GM03348 (cell line): ENCODE measurements at regions not wholly inside any gene's neighbourhood (a gene's known extent, or its start where the extent isn't known, plus 50 kb on each side); places are given as distances from the start of the nearest gene placed in this dataset.
A peak's percentile ranks its signal among the peaks of the same experiment; 100 is the strongest.

ENCODE experiments used
- DNase-seq: peaks from one replicate; pipeline ENCODE4 v3.0.0; 2012; ENCODE audit warnings: low spot score

DNA sequence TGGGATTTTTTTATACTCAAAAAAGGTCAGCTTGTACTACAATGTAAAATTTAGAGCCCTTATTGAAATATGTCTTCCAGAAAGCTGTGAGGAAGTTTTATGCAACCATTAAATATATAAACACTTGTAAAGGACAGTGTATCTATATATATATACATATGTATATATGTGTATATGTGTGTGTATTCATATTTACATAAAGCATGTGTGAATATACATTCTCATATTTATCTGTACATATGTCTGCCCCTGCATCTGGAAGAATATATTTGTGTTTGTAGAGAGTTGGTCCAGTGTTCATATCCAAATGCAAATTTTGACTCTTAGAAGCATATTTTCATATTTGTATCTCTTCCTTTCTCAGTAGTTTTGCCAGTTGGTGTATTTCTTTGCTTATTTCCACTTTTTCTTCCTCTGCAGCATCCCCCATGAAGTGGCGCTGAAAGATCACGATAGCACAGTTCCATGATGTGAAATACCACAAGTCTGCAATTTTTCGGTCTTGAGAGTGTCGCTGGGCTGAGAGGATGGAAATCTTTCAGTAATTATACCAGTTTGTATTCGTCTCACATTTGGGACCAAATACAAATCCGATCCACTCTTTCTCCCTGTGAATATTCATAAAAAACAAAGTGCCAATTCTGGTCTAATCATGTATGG, 311.7 kb upstream of the DPH6 start:
- no peak for DNase-seq

DNA sequence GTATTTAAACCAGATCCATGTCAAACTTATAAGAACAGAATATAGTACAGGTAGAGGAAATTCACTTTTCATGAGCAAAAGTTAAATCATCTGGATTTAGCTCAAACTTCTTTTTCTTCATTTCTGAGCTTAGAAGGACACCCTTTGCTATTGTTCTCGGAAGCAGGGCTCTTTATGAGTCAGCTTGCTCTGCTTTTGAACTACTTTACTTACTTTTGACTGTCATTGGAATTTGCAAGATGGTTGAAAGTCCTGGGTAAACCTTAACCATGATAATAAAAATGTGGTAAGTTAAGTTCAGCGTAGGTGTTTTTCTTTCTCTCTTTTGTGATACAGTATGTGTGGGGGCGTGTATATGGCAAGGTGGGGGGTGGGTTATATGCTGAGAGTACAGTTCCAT, 312.7 kb upstream of the DPH6 start:
- no peak for DNase-seq

DNA sequence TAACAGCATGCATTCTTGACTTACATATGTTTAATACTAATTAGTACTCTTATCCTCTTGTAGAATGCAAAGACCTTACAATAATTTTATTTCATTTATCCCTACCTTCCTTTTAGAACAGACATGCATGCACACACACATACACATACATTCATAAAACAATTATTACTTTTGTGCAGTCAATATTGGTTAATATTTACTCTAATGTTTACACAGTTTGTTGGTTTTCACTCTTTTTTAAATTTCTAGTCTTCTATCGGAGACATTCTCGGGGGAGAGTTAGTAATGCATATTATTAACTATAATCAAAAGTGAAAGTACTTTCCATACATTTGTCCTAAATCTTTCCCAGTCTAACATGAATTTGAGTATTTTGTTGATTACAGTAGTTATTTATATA, 317.7 kb upstream of the DPH6 start:
- DNase-seq = no peak

DNA sequence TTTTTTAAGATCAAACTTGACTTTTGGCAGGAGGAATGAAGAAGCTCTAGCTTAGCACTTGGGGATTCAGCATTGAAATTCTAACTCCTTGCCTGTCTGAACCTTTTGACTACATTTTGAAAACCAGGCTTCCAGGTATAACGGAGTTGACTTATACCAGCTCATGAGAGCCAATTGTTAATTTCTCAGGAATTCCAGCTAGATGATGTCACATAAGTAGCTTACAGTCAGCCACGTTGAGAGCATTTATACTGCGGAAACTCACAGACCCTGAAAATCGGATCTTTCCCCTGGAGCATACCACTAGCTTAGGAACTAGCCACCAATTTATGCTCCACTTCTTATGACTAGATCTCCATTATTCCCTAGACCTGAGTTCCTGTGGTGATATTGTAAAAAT, 321.4 kb upstream of the DPH6 start:
- no peak for DNase-seq

DNA sequence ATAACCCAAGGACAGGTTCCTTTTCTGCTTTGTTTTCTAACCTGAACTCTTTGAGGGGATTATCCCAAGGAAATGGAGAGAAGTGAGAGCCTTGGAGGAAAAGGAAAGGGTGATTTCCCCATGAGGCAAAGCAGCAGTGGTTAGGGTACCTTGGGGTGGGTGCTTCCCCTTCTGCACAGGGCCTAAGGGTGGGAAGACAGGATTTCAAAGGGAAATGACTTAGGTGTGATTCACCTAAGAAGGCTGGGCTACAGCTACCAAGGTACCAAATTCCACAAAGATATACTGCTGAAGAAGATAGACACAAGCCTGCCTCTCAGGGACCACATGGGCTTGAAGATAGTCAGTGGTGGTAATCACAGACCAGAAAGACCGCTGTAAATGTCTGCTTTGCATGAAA, 325.3 kb upstream of the DPH6 start:
- DNase-seq = no peak

DNA sequence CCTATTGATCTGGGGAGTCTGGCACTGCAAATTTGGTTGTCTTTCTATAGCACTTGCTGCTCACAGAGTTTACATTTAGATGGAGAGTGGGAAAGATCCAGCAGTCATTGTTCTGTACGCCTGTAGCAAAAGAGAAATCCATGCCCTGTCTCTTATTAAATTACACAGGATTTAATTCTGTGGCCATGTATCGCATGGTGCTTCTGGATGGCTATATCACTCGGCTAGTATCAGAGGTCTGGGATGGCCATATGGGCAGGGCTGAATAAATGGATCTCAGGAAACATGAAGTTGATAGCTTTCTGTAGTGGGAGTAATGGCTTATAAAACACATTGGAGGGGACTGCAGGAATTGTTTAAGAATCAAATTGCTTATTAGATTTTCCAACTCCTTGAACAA, 325.8 kb upstream of the DPH6 start:
- no peak for DNase-seq

DNA sequence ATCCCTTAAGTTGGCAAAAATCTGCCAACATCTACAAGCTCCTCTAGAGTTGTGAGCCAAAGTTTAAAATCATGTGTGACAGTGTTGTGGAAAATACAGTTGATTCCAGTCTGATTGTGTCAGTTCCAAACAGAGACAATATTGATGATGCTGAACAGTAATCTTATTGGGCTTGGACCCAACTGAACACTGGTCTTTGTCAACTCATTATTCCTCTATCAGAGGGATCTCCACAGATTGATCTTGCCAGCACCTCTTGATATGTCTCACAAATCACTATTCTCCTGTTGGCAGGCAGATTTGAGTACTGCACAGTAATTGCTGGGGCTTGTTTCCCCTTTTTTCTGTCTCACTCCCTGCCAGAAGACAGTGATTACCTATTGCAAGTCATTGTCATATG, 326.6 kb upstream of the DPH6 start:
- DNase-seq = no peak

DNA sequence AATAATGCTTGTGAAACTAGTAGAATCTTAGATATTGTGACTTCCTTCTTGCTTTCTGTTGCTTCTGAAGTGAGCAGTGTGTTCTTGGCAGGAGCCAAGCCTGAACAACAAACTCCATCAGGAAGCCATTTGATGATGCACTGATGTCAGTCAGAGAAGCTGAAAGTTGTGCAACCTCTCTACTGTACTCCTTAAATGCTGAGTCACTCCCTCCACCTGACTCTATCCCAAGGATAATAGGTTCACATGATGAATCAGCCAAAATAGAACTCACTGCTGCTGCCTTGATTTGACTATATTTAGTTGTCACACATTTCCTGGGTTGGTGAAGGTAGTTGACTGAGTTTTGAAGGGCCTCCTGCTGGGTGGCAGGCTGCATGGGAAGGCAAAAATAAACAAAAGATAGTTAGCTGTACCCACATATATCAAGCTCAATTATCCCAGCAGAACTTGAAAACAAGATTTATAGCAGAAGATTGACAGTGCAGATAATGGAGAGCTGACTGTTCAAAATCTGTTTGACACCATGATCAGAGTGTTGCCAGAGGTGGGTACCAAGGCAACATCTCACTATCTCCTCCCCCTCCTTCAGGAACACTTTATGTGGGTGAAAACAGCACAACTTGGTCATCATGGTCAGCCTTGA, 328.4 kb upstream of the DPH6 start:
- peak; percentile 49 for DNase-seq

DNA sequence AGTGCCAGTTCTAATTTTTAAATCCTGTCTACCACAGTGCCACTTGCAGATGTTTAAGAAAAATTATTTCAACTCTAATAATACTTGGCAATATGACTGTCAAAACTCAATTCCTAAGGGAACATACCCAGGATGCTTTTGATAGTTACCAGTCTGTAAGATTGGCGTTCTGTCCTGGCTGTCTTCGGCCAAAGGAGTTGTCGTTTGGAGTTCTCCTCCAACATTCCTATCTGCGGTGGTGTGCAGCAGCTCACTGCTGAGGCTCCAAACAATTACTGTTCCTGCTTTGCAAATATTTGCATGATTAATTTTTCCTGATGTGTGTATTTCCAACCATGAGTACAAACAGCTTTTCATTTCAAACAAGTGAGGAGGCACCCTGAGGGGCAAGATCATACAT, 330.8 kb upstream of the DPH6 start:
- peak; percentile 11 for DNase-seq

DNA sequence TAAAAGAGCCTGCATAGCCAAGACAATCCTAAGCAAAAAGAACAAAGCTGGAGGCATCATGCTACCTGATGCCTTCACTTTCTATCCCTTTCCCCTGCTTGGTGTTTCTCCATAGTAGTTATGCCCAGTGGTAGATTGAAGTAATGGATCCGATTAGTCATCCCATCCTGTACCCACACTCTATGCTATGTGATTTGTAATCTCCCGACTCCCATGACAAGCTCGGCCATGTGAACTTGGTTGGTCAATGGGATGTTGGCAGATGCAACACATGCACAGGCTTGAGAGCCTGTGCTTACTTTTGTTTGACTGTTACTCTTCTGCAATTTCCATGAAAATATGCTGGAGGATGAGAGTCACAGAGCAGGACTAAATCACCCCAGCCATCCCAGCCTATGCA, 334.9 kb upstream of the DPH6 start:
- no peak for DNase-seq

DNA sequence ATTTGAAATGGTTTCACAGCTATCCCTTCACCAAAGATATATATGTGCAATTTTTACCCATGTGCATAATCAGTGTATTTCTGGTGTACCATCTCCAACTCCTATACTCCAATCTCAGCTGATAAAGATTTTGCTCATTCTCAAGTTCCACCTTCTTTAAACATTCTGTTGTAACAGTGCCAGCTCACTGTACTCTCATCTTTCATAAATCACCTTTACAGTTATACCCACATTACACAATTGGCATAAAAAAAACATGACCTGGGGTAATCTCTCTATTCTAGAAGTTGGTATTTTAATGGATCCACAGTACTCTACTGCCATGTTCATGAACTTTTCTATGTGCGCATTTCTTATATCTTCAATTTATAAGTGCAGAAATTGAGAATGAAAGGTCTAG, 339.9 kb upstream of the DPH6 start:
- no peak for DNase-seq

DNA sequence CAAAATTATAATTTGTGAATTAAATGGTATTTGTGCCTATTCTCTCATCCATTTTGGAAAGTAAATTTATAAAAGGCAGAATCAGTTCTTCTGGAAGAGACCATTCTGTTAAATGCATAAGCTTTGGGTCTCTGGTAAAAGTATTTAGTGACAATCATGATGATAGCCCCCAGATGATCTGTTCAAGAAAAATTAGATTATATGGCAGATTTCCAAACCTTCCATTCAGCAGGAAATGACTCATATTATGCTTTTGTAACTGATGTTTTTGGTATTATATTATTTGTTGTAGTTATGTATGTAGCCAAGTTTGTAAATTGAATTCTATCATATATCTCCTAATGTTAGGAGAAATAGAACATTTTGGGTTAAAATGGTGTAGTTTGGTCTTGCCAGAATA, 340.8 kb upstream of the DPH6 start:
- no peak for DNase-seq

DNA sequence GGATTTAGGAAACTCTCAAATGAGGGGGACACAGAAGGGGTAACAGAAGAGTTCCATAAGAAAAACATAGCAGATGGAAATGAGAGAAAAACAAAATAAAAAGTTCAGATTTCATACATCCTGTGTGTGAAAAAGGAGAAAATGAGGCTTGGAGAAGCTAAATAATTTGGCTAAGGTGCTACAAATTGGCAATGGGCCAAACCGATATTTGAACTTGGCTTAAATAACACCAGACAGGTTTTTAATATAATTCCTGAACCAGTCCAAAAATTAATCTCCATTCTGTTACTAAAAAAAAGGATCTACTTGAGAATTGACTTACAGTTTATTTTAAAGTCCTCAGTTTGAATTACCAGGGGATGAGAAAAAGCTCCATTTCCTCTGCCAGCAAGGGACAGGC, 342.9 kb upstream of the DPH6 start:
- DNase-seq = no peak

DNA sequence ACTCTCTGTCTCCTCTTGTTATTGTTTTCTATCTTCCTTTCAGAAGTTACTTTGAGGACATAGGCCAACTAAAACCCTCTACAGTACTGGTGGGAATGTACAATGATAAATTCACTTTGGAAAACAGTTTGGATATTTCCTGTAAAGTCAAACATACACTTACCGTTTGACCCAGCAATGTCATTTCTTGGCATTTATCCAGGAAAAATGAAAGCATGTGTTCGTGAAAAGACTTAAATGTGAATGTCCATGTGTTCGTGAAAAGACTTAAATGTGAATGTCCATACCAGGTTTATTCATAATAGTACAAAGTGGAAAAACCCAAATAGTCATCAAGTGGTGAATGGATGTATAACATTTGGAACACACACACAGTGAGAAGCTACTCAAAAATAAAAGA, 361.5 kb upstream of the DPH6 start:
- DNase-seq = no peak

DNA sequence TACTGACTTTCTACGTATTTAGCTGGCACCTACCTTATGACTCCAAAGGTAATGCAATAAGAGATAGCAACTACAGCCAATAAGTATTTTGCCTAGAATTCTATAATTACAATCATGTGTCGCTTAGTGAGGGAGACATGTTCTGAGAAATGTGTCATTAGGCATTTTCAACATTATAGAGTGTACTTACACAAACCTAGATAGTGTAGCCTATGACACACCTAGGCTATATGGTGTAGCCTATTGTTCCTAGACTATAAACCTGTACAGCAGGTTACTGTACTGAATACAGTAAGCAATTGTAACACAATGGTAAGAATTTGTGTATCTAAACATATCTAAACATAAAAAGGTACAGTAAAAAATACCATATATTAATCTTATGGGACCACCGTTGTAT, 363.4 kb upstream of the DPH6 start:
- no peak for DNase-seq

DNA sequence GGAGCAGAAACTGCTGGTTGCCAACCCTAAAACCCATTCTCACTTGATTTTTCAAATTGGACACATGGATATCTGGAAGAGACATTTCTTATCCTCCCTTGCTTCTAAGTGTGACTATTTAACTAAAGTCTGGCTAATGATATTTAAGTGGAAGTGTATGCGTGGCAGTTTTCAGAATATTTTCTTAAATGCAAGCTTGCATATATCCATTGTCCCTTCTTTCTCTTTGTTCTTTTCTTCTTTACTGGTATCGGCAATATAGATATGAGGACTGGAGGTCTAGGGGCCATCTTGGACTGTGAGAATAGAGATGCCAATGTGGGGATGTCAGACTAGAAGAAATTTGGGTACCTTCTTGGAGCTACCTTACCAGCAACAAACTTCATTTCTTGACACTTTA, 364.3 kb upstream of the DPH6 start:
- DNase-seq = no peak

DNA sequence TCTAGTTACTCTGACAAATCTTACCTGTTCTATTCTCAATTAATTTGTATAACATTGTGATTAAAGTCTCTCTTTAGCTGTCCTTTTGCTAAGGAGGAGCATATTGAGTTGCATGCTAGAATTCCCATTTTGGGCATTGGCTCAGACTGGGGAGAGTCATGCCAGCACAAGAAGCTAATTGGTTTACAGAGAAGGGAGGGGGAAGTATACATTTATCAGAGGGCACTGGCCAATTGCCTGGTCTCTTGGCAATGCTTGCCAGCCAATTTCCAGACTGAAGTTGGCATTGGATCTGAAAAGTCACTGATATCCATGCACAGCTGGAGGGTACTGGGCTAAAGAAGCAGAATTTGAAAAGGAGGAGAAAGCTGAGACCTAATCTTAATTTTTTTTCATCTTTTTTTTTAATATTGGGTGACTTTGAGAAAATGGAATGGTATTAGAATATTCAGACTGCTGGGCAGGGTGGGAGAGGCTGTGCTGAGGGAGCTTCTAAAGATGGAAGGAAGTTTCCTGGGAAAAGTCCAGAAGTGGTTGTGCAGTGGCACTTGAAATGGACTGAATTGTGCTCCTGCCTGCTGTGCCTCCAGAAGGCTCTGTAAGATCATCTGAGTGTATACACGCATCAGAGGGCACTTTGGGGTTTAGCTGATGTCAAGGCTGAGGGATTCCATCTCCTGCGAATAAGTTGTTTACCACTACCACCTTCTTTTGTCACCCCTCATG, 365.2 kb upstream of the DPH6 start:
- DNase-seq = no peak

DNA sequence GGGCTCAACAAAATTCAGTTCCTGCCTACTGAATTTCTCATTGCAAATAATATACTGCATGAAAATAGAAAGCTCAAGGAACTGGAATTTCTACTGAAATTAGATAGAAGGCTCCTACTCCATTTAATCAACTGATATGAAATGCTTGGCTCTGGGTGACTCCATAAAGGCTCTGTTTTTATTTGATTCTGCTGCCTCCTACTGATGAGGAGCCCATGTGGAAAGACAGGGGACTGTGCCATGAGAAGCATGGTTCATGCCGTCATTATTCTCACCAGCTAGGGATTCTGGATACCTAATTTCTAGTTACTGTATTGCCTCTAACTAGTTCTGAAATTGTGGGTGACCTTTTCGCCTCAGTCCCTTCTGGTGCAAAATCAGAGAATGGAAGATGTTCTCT, 366.2 kb upstream of the DPH6 start:
- peak; percentile 9 for DNase-seq

DNA sequence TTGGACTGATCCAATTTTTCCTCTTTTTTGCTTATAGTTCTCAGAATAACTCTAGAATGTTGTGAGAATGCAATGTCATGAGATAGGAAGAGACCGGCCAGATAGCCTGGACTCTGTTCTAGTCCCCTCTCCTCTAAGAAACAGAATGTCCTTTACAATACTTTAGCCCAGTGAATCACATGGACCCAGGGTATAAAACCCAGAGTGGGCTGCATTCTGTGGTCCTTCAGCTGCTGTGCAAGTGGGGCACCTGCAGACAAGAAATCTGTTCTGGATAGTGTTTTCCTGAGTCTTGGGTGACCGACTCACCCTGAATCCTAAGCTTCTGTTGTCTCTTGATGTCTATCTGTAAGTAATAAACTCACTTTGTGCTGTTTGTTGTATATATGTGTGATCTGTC, 368.6 kb upstream of the DPH6 start:
- DNase-seq = no peak

DNA sequence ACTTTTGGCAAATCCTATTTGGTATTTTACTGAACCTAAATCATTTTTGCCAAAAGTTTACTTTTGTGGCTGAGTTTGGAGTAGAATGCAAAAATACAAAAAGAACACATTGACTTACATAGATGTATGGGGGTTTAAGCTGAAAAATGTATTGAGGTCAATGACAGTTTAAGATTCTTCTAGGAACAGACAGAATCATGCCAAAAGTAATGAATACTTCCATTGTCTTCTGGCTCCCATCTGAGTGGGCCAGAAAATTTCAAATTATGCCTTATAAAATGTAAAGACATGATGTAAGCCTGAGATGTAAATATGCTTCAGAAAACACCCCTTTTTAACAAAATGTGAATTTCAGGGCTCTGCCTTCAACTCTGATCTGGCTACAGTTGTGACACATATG, 375.1 kb upstream of the DPH6 start:
- DNase-seq = no peak

DNA sequence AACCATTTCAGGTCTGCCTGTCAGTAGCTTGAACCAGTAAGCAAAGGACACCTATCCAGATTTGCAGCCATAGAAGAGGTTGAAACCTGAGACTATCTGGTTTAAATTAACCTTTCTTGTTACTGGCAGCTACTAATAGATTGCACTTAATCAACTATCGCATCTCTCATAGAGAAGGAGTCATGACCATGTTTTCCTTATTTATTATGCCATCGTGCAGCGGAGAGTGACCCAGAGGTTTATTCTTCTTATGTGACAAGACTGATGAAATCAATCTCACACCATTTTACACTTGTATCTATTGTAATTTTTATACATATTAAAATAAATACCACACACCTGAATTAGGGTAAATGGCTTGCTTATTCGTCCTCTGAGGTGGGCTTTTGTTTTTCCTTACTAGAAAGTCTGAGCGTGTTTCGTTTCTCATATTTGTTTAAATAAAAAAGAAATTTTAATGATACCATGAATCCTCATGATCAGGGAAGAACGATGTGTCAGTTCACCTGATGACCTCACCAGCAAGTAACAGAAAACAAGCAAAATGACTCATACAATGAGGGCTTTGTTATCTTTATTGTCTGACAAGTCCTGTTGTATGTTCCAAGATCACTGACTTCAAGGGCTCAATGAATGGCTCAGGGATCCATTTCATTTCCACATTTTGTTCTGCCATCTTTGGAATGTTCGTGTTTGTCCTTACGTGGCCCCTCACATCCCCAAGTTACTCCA, 379.5 kb upstream of the DPH6 start:
- DNase-seq = no peak

DNA sequence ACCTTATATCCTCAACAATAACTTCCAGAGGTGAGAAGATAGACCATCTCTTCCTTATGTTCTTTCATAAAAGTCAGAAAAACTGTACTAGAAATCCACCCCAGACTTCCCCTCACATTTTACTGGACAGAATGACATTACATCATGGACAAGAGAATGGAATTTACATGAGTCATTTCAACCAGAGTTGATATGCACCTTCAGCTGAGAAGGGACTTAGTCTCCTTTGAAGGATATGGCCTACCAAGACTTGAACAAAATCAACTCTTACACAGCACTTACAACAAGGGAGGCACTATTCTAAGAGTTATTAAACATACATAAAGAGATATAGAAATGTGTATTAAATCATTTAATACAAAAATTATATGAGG, 380.0 kb upstream of the DPH6 start:
- DNase-seq = peak; percentile 3

DNA sequence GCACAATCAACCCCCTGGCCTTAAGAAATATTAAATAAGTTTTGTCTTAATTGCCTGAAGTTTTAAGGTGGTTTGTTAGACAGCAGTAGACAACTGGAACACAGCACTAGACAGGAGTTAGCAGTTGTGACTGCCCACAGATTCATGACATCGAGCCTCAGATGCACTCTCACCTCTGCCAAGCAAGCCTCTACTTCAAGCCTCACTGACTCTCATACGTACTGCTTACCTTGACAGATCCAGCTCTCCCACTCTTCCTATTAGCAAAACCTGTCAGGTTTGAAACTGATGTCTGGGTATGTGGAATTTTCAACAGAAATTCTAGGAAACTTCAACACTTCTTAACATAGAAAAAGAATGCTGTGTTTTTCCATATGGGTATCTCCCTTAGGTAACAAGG, 382.9 kb upstream of the DPH6 start:
- no peak for DNase-seq
